Cerebellar nuclear complex (tissue), 1 donor: ENCODE measurements at regions not wholly inside any gene's neighbourhood (a gene's known extent, or its start where the extent isn't known, plus 50 kb on each side); places are given as distances from the start of the nearest gene placed in this dataset.

Source experiments
- DNase-seq, 2 experiments: peaks; one replicate each; lab custom pipeline; 2025; lab: John Stamatoyannopoulos, UW

DNA sequence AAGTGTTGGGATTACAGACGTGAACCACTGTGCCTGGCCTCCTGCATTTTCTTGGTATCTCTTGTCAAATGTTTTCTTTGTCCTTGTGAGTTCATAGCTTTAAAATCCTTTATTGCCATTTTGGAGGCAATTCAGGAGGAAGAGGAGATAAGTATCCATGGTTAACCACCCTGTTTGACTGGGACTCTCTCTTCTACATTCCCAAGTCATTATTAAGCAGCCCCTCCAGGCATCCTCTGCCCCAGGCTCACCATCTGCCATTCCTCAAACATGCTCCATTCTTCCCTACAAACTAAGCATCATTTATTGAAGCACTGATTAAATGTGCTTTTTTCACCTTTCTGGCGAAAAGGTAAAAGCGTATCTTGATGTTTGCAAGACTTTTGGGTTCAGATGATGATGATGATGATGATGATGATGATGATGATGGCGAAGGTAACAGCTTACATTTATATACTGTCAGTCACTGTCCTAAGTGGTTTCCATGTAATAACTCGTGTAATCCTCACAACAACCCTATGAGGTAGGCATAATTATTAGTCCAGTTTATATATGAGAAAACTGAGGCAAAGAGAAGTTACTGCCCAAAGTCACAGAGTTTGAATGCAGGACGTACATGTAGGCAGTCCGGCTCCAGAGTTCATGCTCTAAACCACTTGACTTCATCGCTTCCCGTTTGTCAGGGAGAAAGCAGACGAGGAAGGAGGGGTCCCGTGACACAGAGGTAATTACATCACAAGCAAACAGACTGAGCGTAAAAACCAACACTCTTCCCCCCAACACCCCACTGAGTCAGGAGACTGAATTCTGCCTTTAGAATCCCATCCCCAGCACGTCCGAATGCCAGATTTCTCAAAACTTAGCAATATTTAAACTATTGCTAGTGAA, 69.7 kb upstream of the ACKR3 start:
- no peak for DNase-seq

- DNase-seq: no peak
These were observed 68.6 kb upstream of the ACKR3 start for GRCh38 chr2:236501026-236501425.

DNA sequence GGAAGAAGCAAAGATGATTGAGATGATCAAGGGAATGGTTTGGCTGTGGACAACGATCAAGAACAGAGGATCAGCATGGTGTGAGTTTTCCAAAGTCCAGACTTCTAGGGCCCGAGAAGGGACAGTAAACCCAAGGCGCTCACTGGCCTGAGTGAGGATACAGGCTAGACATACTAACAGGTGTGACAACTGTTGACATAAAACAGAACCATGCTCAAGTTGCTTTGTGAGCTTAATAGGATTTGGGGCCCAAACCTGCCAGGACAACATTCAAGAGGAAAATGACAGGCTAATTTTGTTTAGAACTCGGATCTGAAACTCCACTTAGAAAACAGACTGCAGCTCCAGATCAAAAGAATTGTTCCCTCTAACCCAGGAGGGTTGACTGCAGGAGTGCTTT, 68.1 kb upstream of the ACKR3 start:
- no peak for DNase-seq

DNA sequence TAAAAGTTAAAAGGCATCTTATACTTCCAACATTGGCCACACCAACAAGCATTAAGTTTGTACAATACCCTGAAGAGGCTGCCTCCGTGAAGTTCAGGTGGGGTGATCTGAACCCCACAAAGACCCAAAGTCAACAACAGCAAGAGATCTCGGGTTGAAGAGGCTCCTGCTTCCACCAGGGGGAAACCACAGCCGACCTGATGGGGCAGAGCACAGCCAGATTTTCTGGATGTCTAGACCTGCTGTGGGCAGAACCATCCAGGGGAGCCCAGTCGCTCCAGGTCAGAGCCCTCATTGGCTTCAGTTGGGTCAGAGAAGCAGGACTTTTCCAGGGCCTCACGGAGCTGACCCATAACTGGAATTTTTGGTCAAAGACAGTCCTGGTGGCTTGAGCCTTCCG, 66.5 kb upstream of the ACKR3 start:
- no peak for DNase-seq

DNA sequence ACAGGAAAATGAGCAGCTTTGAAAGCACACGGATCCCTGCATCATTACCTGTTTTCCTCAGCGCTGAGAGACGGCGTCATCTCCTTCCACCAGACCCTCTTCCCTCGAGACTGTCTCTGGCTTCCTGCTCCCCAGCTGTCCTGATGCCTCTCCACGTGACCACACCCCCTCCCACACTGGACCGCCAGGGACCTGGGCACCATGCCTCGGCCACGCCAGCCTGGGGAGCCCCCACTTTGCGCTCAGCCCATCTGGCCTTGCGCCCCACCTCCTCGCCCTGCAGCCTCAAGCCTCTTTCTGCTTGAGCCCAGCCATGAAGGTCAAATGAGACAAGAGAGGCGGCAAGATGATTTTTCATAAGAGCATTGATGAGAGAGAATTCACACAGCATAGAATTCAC, 66.0 kb upstream of the ACKR3 start:
- no peak for DNase-seq

GRCh38 chr2:236505041-236505440, 64.6 kb upstream of the ACKR3 start:
- DNase-seq: no peak

- DNase-seq: no peak
These were observed 64.0 kb upstream of the ACKR3 start for GRCh38 chr2:236505648-236506047.

DNA sequence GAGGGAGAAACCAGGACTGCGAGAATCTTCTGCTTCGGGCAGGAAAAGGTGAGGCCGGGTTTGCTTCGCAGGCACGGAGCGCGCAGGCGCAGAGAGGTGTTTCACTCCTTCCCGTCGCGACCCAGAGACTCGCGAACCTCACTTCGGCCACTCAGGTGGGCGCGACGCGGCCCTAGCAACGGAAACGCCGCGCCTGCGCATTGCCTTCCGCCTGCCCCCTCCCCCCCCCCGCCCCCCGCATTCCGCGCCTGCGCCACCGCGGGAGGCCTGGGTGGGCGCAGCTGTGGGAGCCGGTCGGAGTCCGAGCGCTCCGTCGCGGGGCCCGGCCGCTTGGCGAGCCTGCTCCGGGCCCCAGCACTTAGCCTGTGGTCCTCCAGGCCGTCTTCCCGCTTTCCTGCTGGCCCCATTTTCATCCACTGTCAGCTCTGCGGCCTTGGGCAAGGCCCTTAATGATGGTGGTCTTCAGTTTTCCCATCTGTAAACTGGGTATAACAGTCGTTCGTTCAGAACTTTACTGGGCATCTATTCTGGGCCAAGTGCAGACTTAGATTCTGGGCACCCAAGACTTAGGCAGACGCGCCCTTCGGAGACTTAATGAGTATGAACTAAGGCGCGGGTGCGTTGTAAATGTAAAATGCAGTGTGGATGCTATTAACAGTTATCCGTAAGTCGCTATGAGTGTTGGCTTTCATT, 62.1 kb upstream of the ACKR3 start:
- no peak for DNase-seq

DNA sequence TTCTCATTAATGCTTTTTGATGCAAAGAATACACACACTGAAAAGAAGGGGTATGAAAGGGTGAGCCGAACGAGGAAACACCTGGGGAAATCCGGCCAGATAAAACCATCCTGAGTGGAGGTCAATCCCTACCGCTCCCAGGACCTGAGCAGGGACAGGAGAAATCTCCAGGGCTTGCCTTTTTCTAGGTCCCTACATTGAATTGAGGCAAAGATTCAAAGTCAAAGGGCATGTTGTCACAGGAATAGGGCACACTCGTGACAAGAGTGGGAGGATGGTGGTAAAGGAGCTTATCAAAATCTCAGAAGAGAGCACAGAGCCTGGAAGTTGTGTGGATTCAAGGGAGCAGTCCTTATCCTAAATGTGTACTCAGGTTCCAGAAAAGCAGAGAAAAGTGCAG, 61.2 kb upstream of the ACKR3 start:
- DNase-seq: no peak

GRCh38 chr2:236510034-236510433, 59.6 kb upstream of the ACKR3 start:
- DNase-seq: no peak

GRCh38 chr2:236511266-236511665, 58.4 kb upstream of the ACKR3 start:
- no peak for DNase-seq

- DNase-seq: no peak
These were observed 57.4 kb upstream of the ACKR3 start for GRCh38 chr2:236512267-236512666.

GRCh38 chr2:236512902-236513435, 56.7 kb upstream of the ACKR3 start:
- peak in 1 of 2 experiments; percentile 2 for DNase-seq

DNA sequence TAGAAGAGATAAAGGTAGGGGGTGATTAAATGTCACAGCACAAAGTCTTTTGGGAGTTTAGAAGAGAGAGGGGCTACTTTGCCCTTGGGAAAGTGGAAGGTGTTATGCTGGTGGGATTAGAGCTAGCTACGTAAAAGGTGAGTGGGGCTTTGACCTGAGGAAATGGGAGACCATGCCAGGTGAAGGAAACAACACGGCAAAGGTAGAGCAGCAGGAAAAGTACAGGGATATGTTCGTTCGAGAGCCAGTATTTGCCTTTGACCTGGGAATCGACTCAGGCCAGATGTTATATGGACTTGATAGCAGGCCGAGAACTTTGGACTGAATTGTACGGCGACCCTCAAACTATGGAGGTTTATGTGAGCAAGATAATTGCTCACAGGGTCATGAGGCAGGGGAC, 55.7 kb upstream of the ACKR3 start:
- DNase-seq: no peak

DNA sequence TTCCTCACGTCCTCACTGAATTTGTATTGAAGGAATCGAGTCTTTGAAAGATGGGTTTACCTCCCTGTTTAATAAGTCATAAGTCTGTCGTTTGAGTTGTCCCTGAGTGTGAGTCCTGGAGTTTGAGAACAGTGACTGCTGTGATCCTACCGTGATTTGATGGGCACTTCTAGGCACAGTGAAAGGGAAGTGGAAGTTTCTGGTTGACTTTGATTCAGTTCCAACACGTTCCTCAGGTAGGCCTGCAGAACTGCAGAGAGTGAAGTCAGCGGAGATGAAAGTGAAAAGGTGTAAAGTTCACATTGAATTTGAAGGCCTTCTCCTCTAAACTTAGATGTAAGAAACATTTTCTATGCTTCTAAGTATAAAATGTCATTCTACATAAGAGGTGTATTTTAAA, 52.9 kb upstream of the ACKR3 start:
- no peak for DNase-seq

GRCh38 chr2:236517251-236518031, 52.2 kb upstream of the ACKR3 start:
- no peak for DNase-seq
